ENCODE measurements at regions not wholly inside any gene's neighbourhood (a gene's known extent, or its start where the extent isn't known, plus 50 kb on each side); places are given as distances from the start of the nearest gene placed in this dataset.

DNA sequence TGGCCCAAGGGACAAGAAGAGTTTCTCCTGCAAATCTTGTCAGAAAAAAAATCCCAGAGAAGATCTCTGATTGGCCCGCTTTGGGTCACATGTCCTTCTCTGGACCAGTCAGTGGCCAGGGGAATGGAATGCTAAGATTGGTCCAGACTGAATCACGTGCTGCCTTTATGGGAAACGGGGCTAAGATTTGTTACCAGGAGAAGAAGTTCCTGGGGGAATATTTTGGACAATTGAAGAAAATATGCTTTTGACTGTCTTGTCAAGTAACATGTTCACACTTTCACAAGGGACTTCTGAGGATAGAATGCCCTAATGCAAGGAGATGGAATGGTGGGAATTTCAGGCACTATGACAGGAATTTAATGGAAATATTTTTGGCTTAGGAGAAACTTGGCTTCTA is 74.1 kb upstream of the SH3PXD2B start:
- no peak for ATAC-seq
- Histone ChIP-seq H2AFZ (ENCODE audit: control insufficient read depth, low read depth, low read length) (no peak overlapping the region), H3K79me2 (ENCODE audit: control insufficient read depth, insufficient read depth, low read length) (no peaks in the 10 kb centered on the region), H4K20me1 (ENCODE audit: control insufficient read depth, insufficient read depth) (no peaks in the 10 kb centered on the region), H3K36me3 (ENCODE audit: control insufficient read depth in 2 of 2, insufficient read depth in 2 of 2, low read length in 1 of 2) (no peaks in the 10 kb centered on the region), H3K4me3 (no peak overlapping the region), H3K4me1 (ENCODE audit: control insufficient read depth, insufficient read depth, low read length) (peaks cover 9% of the 10 kb centered on the region), H3K27me3 (replicated peaks in 1 of 2; ENCODE audit: control insufficient read depth in 2 of 2, insufficient read depth in 2 of 2, low read length in 1 of 2) (no peaks in the 10 kb centered on the region), H3K4me2 (ENCODE audit: control insufficient read depth, insufficient read depth) (no peak overlapping the region), H3K9me3 (replicated peaks; ENCODE audit: control insufficient read depth, insufficient read depth, low read length) (peaks cover 1% of the 10 kb centered on the region; the same call in 1 of the 3 replicates), H3K9ac (ENCODE audit: control insufficient read depth, insufficient read depth, low read length) (no peak overlapping the region), H3K27ac (ENCODE audit: control insufficient read depth, insufficient read depth) (no peak overlapping the region)
- in situ Hi-C loops (cut with MboI): no loop called here
- RAD21 ChIA-PET (ENCODE audit: unreplicated experiment): no interaction called here
- 42% methylated on average over 3 of the region's 3 CpGs for WGBS (ENCODE audit: insufficient coverage, insufficient replicate concordance, low lambda C conversion rate, missing lambda C conversion rate)
- no TSS peak for BruUV-seq (replicated peaks)
- CTCF ChIA-PET: interaction anchor here (1.1 kb wide), 1 partner anchor 76 kb away, joined by 3 read pairs; no protein-coding TSS in a partner anchor
- no peak for TF ChIP-seq NBN (IDR thresholded peaks at IDR 0.05)
- peak; percentile 64 for TF ChIP-seq NFYB (IDR thresholded peaks at IDR 0.05; ENCODE audit: insufficient read depth, low read depth, low read length)
- no peak for TF ChIP-seq TCF7 (IDR thresholded peaks at IDR 0.05; ENCODE audit: borderline replicate concordance)
- no peak for DNase-seq (ENCODE audit: low read depth, low spot score)
- SMC1A ChIA-PET (ENCODE audit: uncharacterized antibody, unreplicated experiment): no interaction called here
- FAIRE-seq: no peak
- intact Hi-C loops (cut with micrococcal nuclease; ENCODE audit: unreplicated experiment): no loop called here
- POLR2A ChIA-PET: no interaction called here

DNA sequence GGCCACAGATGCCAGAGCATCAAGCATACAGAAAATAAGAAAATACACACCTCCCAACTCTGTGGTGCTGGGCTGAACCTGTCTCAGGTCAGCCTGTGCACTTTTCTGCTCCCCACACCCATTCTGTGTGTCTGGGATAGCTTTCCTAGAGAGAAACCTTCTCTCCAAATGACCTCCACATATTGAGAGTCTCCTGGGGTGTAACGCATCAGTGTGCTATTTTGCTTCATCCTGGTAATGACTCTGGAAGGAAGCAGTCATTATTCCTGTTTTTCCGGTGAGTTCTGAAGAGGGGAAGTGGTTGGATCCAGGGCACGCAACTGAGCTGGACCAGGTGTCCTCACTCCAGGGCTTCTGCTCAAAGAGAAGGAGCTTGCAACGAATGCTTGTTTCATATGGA is 73.2 kb upstream of the SH3PXD2B start:
- POLR2A ChIA-PET: no interaction called here
- 21% methylated on average over 4 of the region's 4 CpGs for WGBS (ENCODE audit: insufficient coverage, insufficient replicate concordance, low lambda C conversion rate, missing lambda C conversion rate)
- TF ChIP-seq FOS (IDR thresholded peaks at IDR 0.05; ENCODE audit: borderline replicate concordance, extremely low read depth, insufficient read length) (no peak), TBL1XR1 (IDR thresholded peaks at IDR 0.05; ENCODE audit: low read depth, low read length) (no peak), RUNX3 (IDR thresholded peaks at IDR 0.05; ENCODE audit: low read length) (no peak), SIX5 (IDR thresholded peaks at IDR 0.05; ENCODE audit: low read depth, low read length, severe bottlenecking) (no peak), NR2C1 (IDR thresholded peaks at IDR 0.05) (no peak), DPF2 (IDR thresholded peaks at IDR 0.05) (no peak)
- TF ChIP-seq, protein P1, sequence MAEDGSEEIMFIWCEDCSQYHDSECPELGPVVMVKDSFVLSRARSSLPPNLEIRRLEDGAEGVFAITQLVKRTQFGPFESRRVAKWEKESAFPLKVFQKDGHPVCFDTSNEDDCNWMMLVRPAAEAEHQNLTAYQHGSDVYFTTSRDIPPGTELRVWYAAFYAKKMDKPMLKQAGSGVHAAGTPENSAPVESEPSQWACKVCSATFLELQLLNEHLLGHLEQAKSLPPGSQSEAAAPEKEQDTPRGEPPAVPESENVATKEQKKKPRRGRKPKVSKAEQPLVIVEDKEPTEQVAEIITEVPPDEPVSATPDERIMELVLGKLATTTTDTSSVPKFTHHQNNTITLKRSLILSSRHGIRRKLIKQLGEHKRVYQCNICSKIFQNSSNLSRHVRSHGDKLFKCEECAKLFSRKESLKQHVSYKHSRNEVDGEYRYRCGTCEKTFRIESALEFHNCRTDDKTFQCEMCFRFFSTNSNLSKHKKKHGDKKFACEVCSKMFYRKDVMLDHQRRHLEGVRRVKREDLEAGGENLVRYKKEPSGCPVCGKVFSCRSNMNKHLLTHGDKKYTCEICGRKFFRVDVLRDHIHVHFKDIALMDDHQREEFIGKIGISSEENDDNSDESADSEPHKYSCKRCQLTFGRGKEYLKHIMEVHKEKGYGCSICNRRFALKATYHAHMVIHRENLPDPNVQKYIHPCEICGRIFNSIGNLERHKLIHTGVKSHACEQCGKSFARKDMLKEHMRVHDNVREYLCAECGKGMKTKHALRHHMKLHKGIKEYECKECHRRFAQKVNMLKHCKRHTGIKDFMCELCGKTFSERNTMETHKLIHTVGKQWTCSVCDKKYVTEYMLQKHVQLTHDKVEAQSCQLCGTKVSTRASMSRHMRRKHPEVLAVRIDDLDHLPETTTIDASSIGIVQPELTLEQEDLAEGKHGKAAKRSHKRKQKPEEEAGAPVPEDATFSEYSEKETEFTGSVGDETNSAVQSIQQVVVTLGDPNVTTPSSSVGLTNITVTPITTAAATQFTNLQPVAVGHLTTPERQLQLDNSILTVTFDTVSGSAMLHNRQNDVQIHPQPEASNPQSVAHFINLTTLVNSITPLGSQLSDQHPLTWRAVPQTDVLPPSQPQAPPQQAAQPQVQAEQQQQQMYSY (CRISPR knock-in tag; IDR thresholded peaks at IDR 0.05): no peak
- TF ChIP-seq, protein P2, sequence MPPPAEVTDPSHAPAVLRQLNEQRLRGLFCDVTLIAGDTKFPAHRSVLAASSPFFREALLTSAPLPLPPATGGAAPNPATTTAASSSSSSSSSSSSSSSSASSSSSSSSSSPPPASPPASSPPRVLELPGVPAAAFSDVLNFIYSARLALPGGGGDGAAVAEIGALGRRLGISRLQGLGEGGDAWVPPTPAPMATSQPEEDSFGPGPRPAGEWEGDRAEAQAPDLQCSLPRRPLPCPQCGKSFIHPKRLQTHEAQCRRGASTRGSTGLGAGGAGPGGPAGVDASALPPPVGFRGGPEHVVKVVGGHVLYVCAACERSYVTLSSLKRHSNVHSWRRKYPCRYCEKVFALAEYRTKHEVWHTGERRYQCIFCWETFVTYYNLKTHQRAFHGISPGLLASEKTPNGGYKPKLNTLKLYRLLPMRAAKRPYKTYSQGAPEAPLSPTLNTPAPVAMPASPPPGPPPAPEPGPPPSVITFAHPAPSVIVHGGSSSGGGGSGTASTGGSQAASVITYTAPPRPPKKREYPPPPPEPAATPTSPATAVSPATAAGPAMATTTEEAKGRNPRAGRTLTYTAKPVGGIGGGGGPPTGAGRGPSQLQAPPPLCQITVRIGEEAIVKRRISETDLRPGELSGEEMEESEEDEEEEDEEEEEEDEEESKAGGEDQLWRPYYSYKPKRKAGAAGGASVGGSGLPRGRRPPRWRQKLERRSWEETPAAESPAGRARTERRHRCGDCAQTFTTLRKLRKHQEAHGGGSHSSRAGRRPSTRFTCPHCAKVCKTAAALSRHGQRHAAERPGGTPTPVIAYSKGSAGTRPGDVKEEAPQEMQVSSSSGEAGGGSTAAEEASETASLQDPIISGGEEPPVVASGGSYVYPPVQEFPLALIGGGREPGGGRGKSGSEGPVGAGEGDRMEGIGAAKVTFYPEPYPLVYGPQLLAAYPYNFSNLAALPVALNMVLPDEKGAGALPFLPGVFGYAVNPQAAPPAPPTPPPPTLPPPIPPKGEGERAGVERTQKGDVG (CRISPR knock-in tag; IDR thresholded peaks at IDR 0.05): no peak

More for the DNA sequence above, 73.2 kb upstream of the SH3PXD2B start:
- in situ Hi-C loops (cut with MboI) (no loop called here), intact Hi-C loops (cut with micrococcal nuclease; ENCODE audit: unreplicated experiment) (no loop called here)
- CTCF ChIA-PET: no interaction called here
- no peak overlapping the region for H3K27ac ChIP-seq (ENCODE audit: control insufficient read depth, insufficient read depth)
- no peak overlapping the region for H3K9ac ChIP-seq (ENCODE audit: control insufficient read depth, insufficient read depth, low read length)
- H3K4me1 ChIP-seq (ENCODE audit: control insufficient read depth, insufficient read depth, low read length): peaks cover 6% of the 10 kb centered on the region
- no peaks in the 10 kb centered on the region for H4K20me1 ChIP-seq (ENCODE audit: control insufficient read depth, insufficient read depth)
- H2AFZ ChIP-seq (ENCODE audit: control insufficient read depth, low read depth, low read length): no peak overlapping the region
- no peak overlapping the region for H3K4me2 ChIP-seq (ENCODE audit: control insufficient read depth, insufficient read depth)
- BruUV-seq (replicated peaks): no TSS peak
- DNase-seq (ENCODE audit: low read depth, low spot score): no peak
- no peaks in the 10 kb centered on the region for H3K27me3 ChIP-seq (replicated peaks in 1 of 2; ENCODE audit: control insufficient read depth in 2 of 2, insufficient read depth in 2 of 2, low read length in 1 of 2)
- no peak for ATAC-seq
- RAD21 ChIA-PET (ENCODE audit: unreplicated experiment): no interaction called here
- SMC1A ChIA-PET (ENCODE audit: uncharacterized antibody, unreplicated experiment): no interaction called here
- FAIRE-seq: no peak
- peaks cover 1% of the 10 kb centered on the region; the same call in 1 of the 3 replicates for H3K9me3 ChIP-seq (replicated peaks; ENCODE audit: control insufficient read depth, insufficient read depth, low read length)
- no peaks in the 10 kb centered on the region for H3K36me3 ChIP-seq (ENCODE audit: control insufficient read depth in 2 of 2, insufficient read depth in 2 of 2, low read length in 1 of 2)
- no peak overlapping the region for H3K4me3 ChIP-seq
- H3K79me2 ChIP-seq (ENCODE audit: control insufficient read depth, insufficient read depth, low read length): no peaks in the 10 kb centered on the region

Measured in GM12878 (cell line).